HEK293T (cell line): ENCODE measurements at regions not wholly inside any gene's neighbourhood (a gene's known extent, or its start where the extent isn't known, plus 50 kb on each side); places are given as distances from the start of the nearest gene placed in this dataset.

Source experiments
- BHLHE40 ChIP-seq: fragments of 450-650 bp; IDR thresholded peaks from 2 replicates; pipeline ENCODE4 v1.6.1; 2016; ENCODE audit warnings: mild to moderate bottlenecking, moderate library complexity, borderline replicate concordance
- L3MBTL2 ChIP-seq: fragments of 450-650 bp; conservative IDR thresholded peaks from 2 replicates; pipeline ENCODE4 v1.6.1; 2016; ENCODE audit warnings: mild to moderate bottlenecking
- SP1 ChIP-seq: fragments of 450-650 bp; IDR thresholded peaks from 2 replicates; pipeline ENCODE4 v1.6.1; 2017
- TF ChIP-seq, protein P1 (sequence below): fragments of 450-650 bp; IDR thresholded peaks from 2 replicates; pipeline ENCODE4 v1.6.1; 2016

DNA sequence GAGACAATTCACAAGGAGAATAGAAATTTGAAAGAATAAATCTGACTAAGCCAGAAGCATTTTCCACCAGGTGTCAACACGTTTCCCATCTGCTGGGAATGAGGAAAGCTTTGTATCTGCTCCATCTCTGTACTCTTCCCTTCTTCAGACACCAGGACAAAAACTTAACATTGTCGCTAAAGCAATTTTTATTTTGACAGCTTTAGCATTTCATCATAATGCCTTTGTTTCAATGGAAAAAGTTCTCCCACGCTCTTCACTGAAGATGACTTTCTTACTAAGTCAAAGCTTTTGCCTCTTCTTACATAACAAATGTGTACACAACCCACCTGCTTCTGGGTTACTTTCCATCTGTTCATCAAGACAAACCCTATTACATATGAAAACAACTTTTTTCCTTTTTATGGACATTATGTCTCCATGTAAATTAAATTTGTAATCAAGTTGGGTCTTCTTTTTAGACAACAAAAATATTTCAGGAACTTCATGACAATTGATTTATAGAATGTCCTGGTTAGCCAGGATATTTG lies 141.7 kb upstream of the GUCY1A1 start:
- TF ChIP-seq SP1 (no peak), L3MBTL2 (no peak), BHLHE40 (no peak)
- TF ChIP-seq, protein P1, sequence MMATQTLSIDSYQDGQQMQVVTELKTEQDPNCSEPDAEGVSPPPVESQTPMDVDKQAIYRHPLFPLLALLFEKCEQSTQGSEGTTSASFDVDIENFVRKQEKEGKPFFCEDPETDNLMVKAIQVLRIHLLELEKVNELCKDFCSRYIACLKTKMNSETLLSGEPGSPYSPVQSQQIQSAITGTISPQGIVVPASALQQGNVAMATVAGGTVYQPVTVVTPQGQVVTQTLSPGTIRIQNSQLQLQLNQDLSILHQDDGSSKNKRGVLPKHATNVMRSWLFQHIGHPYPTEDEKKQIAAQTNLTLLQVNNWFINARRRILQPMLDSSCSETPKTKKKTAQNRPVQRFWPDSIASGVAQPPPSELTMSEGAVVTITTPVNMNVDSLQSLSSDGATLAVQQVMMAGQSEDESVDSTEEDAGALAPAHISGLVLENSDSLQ, result no peak
